H1 (cell line): ENCODE measurements at regions not wholly inside any gene's neighbourhood (a gene's known extent, or its start where the extent isn't known, plus 50 kb on each side); places are given as distances from the start of the nearest gene placed in this dataset.

ENCODE experiments used
- CTCF ChIA-PET: fragments of 300-600 bp; sonication (Branson Sonifier 250); formaldehyde crosslinking; loops from one replicate; lab custom pipeline; 2021; ENCODE audit not compliant: partially characterized antibody; lab: Charles Lee
- POLR2A ChIA-PET: fragments of 300-600 bp; sonication (Branson Sonifier 250); formaldehyde crosslinking; loops from one replicate; lab custom pipeline; 2021; ENCODE audit warnings: inconsistent platforms; ENCODE audit not compliant: partially characterized antibody; lab: Charles Lee
- DNase-seq, 2 experiments: peaks; one replicate each; pipeline versions ENCODE4 v3.0.0 to v3.0.0-alpha.2; 2010 to 2022; ENCODE audit warnings: low spot score in 2 of 2, low read depth in 1 of 2, mixed read lengths in 1 of 2
- FAIRE-seq: peaks from 2 replicates; lab custom pipeline; 2011; peaks lifted over from hg19 to GRCh38; lab: Jason Lieb, UNC
- H2AFZ ChIP-seq: 2 replicates; pipeline ENCODE4 v1.8.1; 2012; ENCODE audit warnings: low read length, inconsistent platforms
- H2AK5ac ChIP-seq: 2 replicates; pipeline ENCODE4 v1.6.1; 2013; ENCODE audit warnings: low read depth, low read length
- H2BK120ac ChIP-seq: replicated peaks from 2 replicates; pipeline ENCODE3; 2013; ENCODE audit warnings: low read depth, low read length, inconsistent platforms
- H2BK12ac ChIP-seq: 2 replicates; pipeline ENCODE4 v1.6.1; 2013; ENCODE audit warnings: low read depth, low read length
- H2BK15ac ChIP-seq: 2 replicates; pipeline ENCODE4 v1.6.1; 2013; ENCODE audit warnings: low read length
- H2BK20ac ChIP-seq: 2 replicates; pipeline ENCODE4 v1.6.1; 2013; ENCODE audit warnings: low read length
- H2BK5ac ChIP-seq: 2 replicates; pipeline ENCODE4 v1.6.1; 2013; ENCODE audit warnings: low read depth, low read length
- H3K14ac ChIP-seq: 2 replicates; pipeline ENCODE4 v1.6.1; 2013; ENCODE audit warnings: inconsistent platforms; ENCODE audit not compliant: insufficient read length
- H3K18ac ChIP-seq: 2 replicates; pipeline ENCODE4 v1.6.1; 2013; ENCODE audit warnings: low read length; ENCODE audit errors: extremely low read depth
- H3K23ac ChIP-seq: 2 replicates; pipeline ENCODE4 v1.6.1; 2013; ENCODE audit warnings: inconsistent platforms; ENCODE audit not compliant: insufficient read length
- H3K23me2 ChIP-seq: 2 replicates; pipeline ENCODE4 v1.6.1; 2013; ENCODE audit warnings: low read depth, low read length
- H3K27ac ChIP-seq: 2 replicates; pipeline ENCODE4 v1.6.1; 2011; ENCODE audit warnings: low read depth, low read length, inconsistent platforms
- H3K27me3 ChIP-seq, 4 experiments: replicated peaks in 1 of 4; 1 replicate in 1 of 4; 2 replicates in 3 of 4; pipeline versions ENCODE4 v1.6.1 to v1.8.1; 2011 to 2013; ENCODE audit warnings: low read length in 3 of 4, mild to moderate bottlenecking in 3 of 4, inconsistent platforms in 2 of 4, mixed read lengths in 2 of 4, moderate library complexity in 1 of 4; ENCODE audit not compliant: control insufficient read depth in 3 of 4, insufficient read depth in 3 of 4; ENCODE audit errors: extremely low read depth in 1 of 4
- H3K36me3 ChIP-seq, 4 experiments: 2 replicates each; pipeline versions ENCODE4 v1.6.1 to v1.8.1; 2011 to 2013; ENCODE audit warnings: mild to moderate bottlenecking in 4 of 4, low read length in 3 of 4, moderate library complexity in 2 of 4, control low read depth in 1 of 4, inconsistent platforms in 1 of 4; ENCODE audit not compliant: insufficient read depth in 4 of 4, control insufficient read depth in 2 of 4
- H3K4ac ChIP-seq: replicated peaks from 2 replicates; pipeline ENCODE3; 2013; ENCODE audit warnings: low read length, low read depth, mixed read lengths, inconsistent platforms; ENCODE audit not compliant: insufficient read length
- H3K4me1 ChIP-seq, 4 experiments: replicated peaks in 1 of 4; 1 replicate in 1 of 4; 2 replicates in 3 of 4; pipeline versions ENCODE4 v1.6.1 to v1.8.1; 2011 to 2013; ENCODE audit warnings: low read length in 3 of 4, inconsistent platforms in 2 of 4, mixed read lengths in 1 of 4; ENCODE audit not compliant: insufficient read depth in 4 of 4, control insufficient read depth in 3 of 4
- H3K4me2 ChIP-seq, 2 experiments: 2 replicates each; pipeline versions ENCODE4 v1.6.1 to v1.8.1; 2011 to 2013; ENCODE audit warnings: low read depth in 2 of 2, low read length in 2 of 2, control low read depth in 1 of 2, inconsistent platforms in 1 of 2, mild to moderate bottlenecking in 1 of 2; ENCODE audit not compliant: insufficient read depth in 1 of 2
- H3K4me3 ChIP-seq, 4 experiments: fragments of 200-600, 300-600 bp in 1 of 4; sonication (generic), shearing (Covaris generic), sonication (Bioruptor Twin) in 1 of 4; 2 replicates each; pipeline versions ENCODE4 v1.5.1 to v1.8.1; 2011 to 2016; ENCODE audit warnings: low read length in 4 of 4, low read depth in 3 of 4, control low read depth in 2 of 4, inconsistent platforms in 2 of 4, mild to moderate bottlenecking in 2 of 4, mixed read lengths in 1 of 4, moderate library complexity in 1 of 4; ENCODE audit not compliant: insufficient read depth in 2 of 4; ENCODE audit errors: extremely low read depth in 1 of 4
- H3K56ac ChIP-seq: replicated peaks from 2 replicates; pipeline ENCODE3; 2013; ENCODE audit warnings: low read depth, mild to moderate bottlenecking, mixed read lengths, low read length, inconsistent platforms; ENCODE audit not compliant: insufficient read length
- H3K79me1 ChIP-seq: 2 replicates; pipeline ENCODE4 v1.6.1; 2013; ENCODE audit warnings: low read depth, low read length, control low read depth
- H3K79me2 ChIP-seq, 2 experiments: 2 replicates each; pipeline versions ENCODE4 v1.6.1 to v1.8.1; 2012 to 2013; ENCODE audit warnings: low read length in 2 of 2, mild to moderate bottlenecking in 2 of 2, inconsistent platforms in 1 of 2; ENCODE audit not compliant: insufficient read depth in 2 of 2, control insufficient read depth in 1 of 2
- H3K9ac ChIP-seq, 4 experiments: replicated peaks in 1 of 4; 1 replicate in 1 of 4; 2 replicates in 3 of 4; pipeline versions ENCODE4 v1.6.1 to v1.8.1; 2011 to 2013; ENCODE audit warnings: low read depth in 3 of 4, low read length in 3 of 4, control low read depth in 2 of 4, mild to moderate bottlenecking in 2 of 4, moderate library complexity in 2 of 4, inconsistent platforms in 1 of 4; ENCODE audit errors: extremely low read depth in 1 of 4
- H3K9me3 ChIP-seq, 2 experiments: 2 replicates each; pipeline versions ENCODE4 v1.6.1 to v1.8.1; 2012 to 2013; ENCODE audit warnings: mild to moderate bottlenecking in 2 of 2, moderate library complexity in 2 of 2, control low read depth in 1 of 2, inconsistent platforms in 1 of 2, low read depth in 1 of 2, low read length in 1 of 2, mixed read lengths in 1 of 2; ENCODE audit not compliant: insufficient read depth in 2 of 2
- H4K20me1 ChIP-seq, 2 experiments: replicated peaks in 1 of 2; 2 replicates each; pipeline versions ENCODE3 to v1.8.1; 2011 to 2013; ENCODE audit warnings: inconsistent platforms in 2 of 2, low read length in 2 of 2, mild to moderate bottlenecking in 1 of 2; ENCODE audit not compliant: insufficient read depth in 2 of 2, control insufficient read depth in 1 of 2
- H4K5ac ChIP-seq: 2 replicates; pipeline ENCODE4 v1.6.1; 2013; ENCODE audit warnings: low read length, low read depth, mixed read lengths, inconsistent platforms; ENCODE audit not compliant: insufficient read length
- H4K8ac ChIP-seq: 2 replicates; pipeline ENCODE4 v1.8.0; 2013; ENCODE audit warnings: mild to moderate bottlenecking, moderate library complexity, low read length, inconsistent platforms; ENCODE audit not compliant: insufficient read depth; ENCODE audit errors: extremely low read depth
- H4K91ac ChIP-seq: replicated peaks from 2 replicates; pipeline ENCODE3; 2013; ENCODE audit warnings: low read length, mixed read lengths, inconsistent platforms; ENCODE audit not compliant: insufficient read length
- CEBPB ChIP-seq: IDR thresholded peaks from 2 replicates; pipeline ENCODE4 v1.6.1; 2012; ENCODE audit warnings: low read depth, low read length
- HDAC6 ChIP-seq: IDR thresholded peaks from one replicate; pipeline ENCODE4 v1.7.1; 2012; ENCODE audit warnings: low read depth, mild to moderate bottlenecking, inconsistent platforms, low read length, moderate library complexity
- NRF1 ChIP-seq: IDR thresholded peaks from 2 replicates; pipeline ENCODE4 v1.6.1; 2011; ENCODE audit warnings: mild to moderate bottlenecking, low read depth, low read length, improper control_type of control experiment
- RNF2 ChIP-seq: fragments of 200-900, 300-1000 bp; sonication (generic); IDR thresholded peaks from 2 replicates; pipeline ENCODE4 v1.7.1; 2016; ENCODE audit warnings: borderline replicate concordance, low read depth, mild to moderate bottlenecking, antibody characterized with exemption, low read length; ENCODE audit not compliant: poor library complexity, severe bottlenecking; ENCODE audit errors: missing control alignments
- SIN3A ChIP-seq, 2 experiments: IDR thresholded peaks in 1 of 2; conservative IDR thresholded peaks in 1 of 2; 2 replicates each; pipeline ENCODE4 v1.6.1; 2011 to 2012; ENCODE audit warnings: low read length in 2 of 2, improper control_type of control experiment in 1 of 2, low read depth in 1 of 2, mild to moderate bottlenecking in 1 of 2
- SIX5 ChIP-seq: IDR thresholded peaks from 2 replicates; pipeline ENCODE4 v1.6.1; 2011; ENCODE audit warnings: mild to moderate bottlenecking, low read depth, low read length
- SP2 ChIP-seq: IDR thresholded peaks from 2 replicates; pipeline ENCODE4 v1.6.1; 2012; ENCODE audit warnings: mild to moderate bottlenecking, low read length, inconsistent platforms

GRCh38 chr13:106626473-106626872 is 58.5 kb upstream of the ARGLU1 start:
- Histone ChIP-seq H4K20me1 (no peaks in the 10 kb centered on the region), H3K27me3 (no peaks in the 10 kb centered on the region), H3K79me2 (no peaks in the 10 kb centered on the region)

More at GRCh38 chr13:106626473-106626872, 58.5 kb upstream of the ARGLU1 start:
- Histone ChIP-seq H3K27ac (no peak overlapping the region), H4K91ac (no peak overlapping the region), H2BK120ac (no peak overlapping the region), H3K9ac (no peak overlapping the region), H3K56ac (no peak overlapping the region), H3K14ac (no peak overlapping the region), H3K4ac (no peak overlapping the region), H3K79me1 (no peaks in the 10 kb centered on the region), H2BK12ac (no peak overlapping the region), H2BK5ac (no peak overlapping the region), H3K23ac (no peak overlapping the region), H2AFZ (no peak overlapping the region), H4K5ac (no peak overlapping the region), H3K4me3 (no peak overlapping the region), H3K23me2 (no peaks in the 10 kb centered on the region), H2BK15ac (no peak overlapping the region), H3K4me2 (no peak overlapping the region), H2AK5ac (no peak overlapping the region), H3K4me1 (no peaks in the 10 kb centered on the region), H4K8ac (no peak overlapping the region), H2BK20ac (no peak overlapping the region), H3K9me3 (no peaks in the 10 kb centered on the region), H3K18ac (no peak overlapping the region), H3K36me3 (no peaks in the 10 kb centered on the region)
- FAIRE-seq (no peak), DNase-seq (no peak)
- POLR2A ChIA-PET: interaction anchor here (0.6 kb wide), 1 partner anchor 373 kb away, joined by 3 read pairs; no protein-coding TSS in a partner anchor
- TF ChIP-seq SIX5 (no peak), NRF1 (no peak), CEBPB (no peak), SP2 (no peak), HDAC6 (no peak), RNF2 (no peak), SIN3A (conservative IDR thresholded peaks at IDR 0.05 in 1 of 2, IDR thresholded peaks at IDR 0.05 in 1 of 2; ENCODE audit: low read depth in 1 of 2, low read length in 2 of 2) (no peak)
- CTCF ChIA-PET: interaction anchor here (0.6 to 1.3 kb wide), 4 partner anchors 9 to 21 kb away, joined by 3 to 5 read pairs (median 3); no protein-coding TSS in a partner anchor
